ENCODE measurements at regions not wholly inside any gene's neighbourhood (a gene's known extent, or its start where the extent isn't known, plus 50 kb on each side); places are given as distances from the start of the nearest gene placed in this dataset.

GRCh38 chr12:131489718-131490117 lies 221.2 kb upstream of the SFSWAP start:
- Mint-ChIP-seq H3K36me3 (ENCODE audit: unreplicated experiment) (no peaks in the 10 kb centered on the region), H3K4me3 (ENCODE audit: unreplicated experiment) (no peak overlapping the region), H3K4me1 (ENCODE audit: unreplicated experiment) (no peaks in the 10 kb centered on the region), H3K9me3 (ENCODE audit: unreplicated experiment) (no peaks in the 10 kb centered on the region), H3K27ac (ENCODE audit: unreplicated experiment) (no peak overlapping the region), H3K27me3 (ENCODE audit: unreplicated experiment) (no peaks in the 10 kb centered on the region)
- TF ChIP-seq CTCF (IDR thresholded peaks at IDR 0.05) = no peak
- no peak for DNase-seq (ENCODE audit: extremely low spot score, unreplicated experiment)

- H3K36me3 Mint-ChIP-seq (ENCODE audit: unreplicated experiment) = no peaks in the 10 kb centered on the region
- TF ChIP-seq CTCF (IDR thresholded peaks at IDR 0.05) = no peak
- no peak overlapping the region for H3K27ac Mint-ChIP-seq (ENCODE audit: unreplicated experiment)
- no peak overlapping the region for H3K4me3 Mint-ChIP-seq (ENCODE audit: unreplicated experiment)
- no peak for DNase-seq (ENCODE audit: extremely low spot score, unreplicated experiment)
- no peaks in the 10 kb centered on the region for H3K9me3 Mint-ChIP-seq (ENCODE audit: unreplicated experiment)
- no peaks in the 10 kb centered on the region for H3K4me1 Mint-ChIP-seq (ENCODE audit: unreplicated experiment)
- no peaks in the 10 kb centered on the region for H3K27me3 Mint-ChIP-seq (ENCODE audit: unreplicated experiment)
Measured at GRCh38 chr12:131491155-131491554, 219.7 kb upstream of the SFSWAP start.

- Mint-ChIP-seq H3K4me1 (ENCODE audit: unreplicated experiment) (no peaks in the 10 kb centered on the region), H3K9me3 (ENCODE audit: unreplicated experiment) (no peaks in the 10 kb centered on the region)
- no peak for TF ChIP-seq CTCF (IDR thresholded peaks at IDR 0.05)
Measured at GRCh38 chr12:131491916-131492490, 218.9 kb upstream of the SFSWAP start.

GRCh38 chr12:131493068-131493826 lies 217.6 kb upstream of the SFSWAP start:
- TF ChIP-seq CTCF (IDR thresholded peaks at IDR 0.05) = no peak
- Mint-ChIP-seq H3K4me1 (ENCODE audit: unreplicated experiment) (no peaks in the 10 kb centered on the region), H3K9me3 (ENCODE audit: unreplicated experiment) (no peaks in the 10 kb centered on the region), H3K27ac (ENCODE audit: unreplicated experiment) (no peak overlapping the region), H3K4me3 (ENCODE audit: unreplicated experiment) (no peak overlapping the region), H3K27me3 (ENCODE audit: unreplicated experiment) (no peaks in the 10 kb centered on the region), H3K36me3 (ENCODE audit: unreplicated experiment) (no peaks in the 10 kb centered on the region)
- DNase-seq (ENCODE audit: extremely low spot score, unreplicated experiment) = no peak

More at GRCh38 chr12:131491916-131492490, 218.9 kb upstream of the SFSWAP start:
- Mint-ChIP-seq H3K36me3 (ENCODE audit: unreplicated experiment) (no peaks in the 10 kb centered on the region), H3K27me3 (ENCODE audit: unreplicated experiment) (no peaks in the 10 kb centered on the region), H3K27ac (ENCODE audit: unreplicated experiment) (no peak overlapping the region), H3K4me3 (ENCODE audit: unreplicated experiment) (no peak overlapping the region)
- no peak for DNase-seq (ENCODE audit: extremely low spot score, unreplicated experiment)

- H3K9me3 Mint-ChIP-seq (ENCODE audit: unreplicated experiment) = no peaks in the 10 kb centered on the region
- H3K4me1 Mint-ChIP-seq (ENCODE audit: unreplicated experiment) = no peaks in the 10 kb centered on the region
- no peak overlapping the region for H3K27ac Mint-ChIP-seq (ENCODE audit: unreplicated experiment)
- peak; percentile 83 for DNase-seq (ENCODE audit: extremely low spot score, unreplicated experiment)
- H3K36me3 Mint-ChIP-seq (ENCODE audit: unreplicated experiment) = no peaks in the 10 kb centered on the region
- no peaks in the 10 kb centered on the region for H3K27me3 Mint-ChIP-seq (ENCODE audit: unreplicated experiment)
- no peak for TF ChIP-seq CTCF (IDR thresholded peaks at IDR 0.05)
- no peak overlapping the region for H3K4me3 Mint-ChIP-seq (ENCODE audit: unreplicated experiment)
Measured at GRCh38 chr12:131494216-131494615, 216.7 kb upstream of the SFSWAP start.
